HEK293T (cell line): ENCODE measurements at regions not wholly inside any gene's neighbourhood (a gene's known extent, or its start where the extent isn't known, plus 50 kb on each side); places are given as distances from the start of the nearest gene placed in this dataset.

ENCODE experiments used
- ARNT ChIP-seq: fragments of 450-650 bp; IDR thresholded peaks from 2 replicates; pipeline ENCODE4 v1.6.1; 2017; ENCODE audit warnings: mild to moderate bottlenecking
- BHLHE40 ChIP-seq: fragments of 450-650 bp; IDR thresholded peaks from 2 replicates; pipeline ENCODE4 v1.6.1; 2016; ENCODE audit warnings: mild to moderate bottlenecking, moderate library complexity, borderline replicate concordance
- HDGF ChIP-seq: fragments of 450-650 bp; IDR thresholded peaks from 2 replicates; pipeline ENCODE4 v1.6.1; 2017; ENCODE audit warnings: antibody characterized with exemption, borderline replicate concordance
- SP1 ChIP-seq: fragments of 450-650 bp; IDR thresholded peaks from 2 replicates; pipeline ENCODE4 v1.6.1; 2017
- SUZ12 ChIP-seq: fragments of 450-650 bp; IDR thresholded peaks from 2 replicates; pipeline ENCODE4 v1.6.1; 2016; ENCODE audit warnings: mild to moderate bottlenecking
- TARDBP ChIP-seq: fragments of 450-650 bp; IDR thresholded peaks from 2 replicates; pipeline ENCODE4 v1.6.1; 2016
- ZNF384 ChIP-seq: fragments of 450-650 bp; IDR thresholded peaks from 2 replicates; pipeline ENCODE4 v1.6.1; 2016

DNA sequence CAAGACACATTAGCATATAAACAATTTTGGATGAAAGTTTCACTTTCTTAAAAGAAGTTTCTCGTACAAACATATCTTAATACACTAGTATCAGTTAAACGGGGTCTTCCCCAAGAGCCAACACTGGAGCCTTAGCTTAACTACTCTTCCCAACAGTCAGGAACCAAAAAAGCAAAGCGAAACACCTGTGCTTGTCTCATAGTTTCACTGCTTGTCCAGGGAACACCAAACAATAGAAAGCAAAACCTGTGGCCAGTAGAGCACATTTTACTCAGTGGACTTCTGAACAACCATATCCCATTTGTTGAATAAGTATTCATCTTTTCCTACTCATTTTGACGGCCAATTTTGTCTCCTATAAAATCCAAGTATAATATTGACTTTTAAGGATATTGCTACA is 391.4 kb downstream of the ELAVL2 start:
- no peak for TF ChIP-seq SUZ12
- TF ChIP-seq BHLHE40, result no peak
- TF ChIP-seq HDGF, result no peak
- TF ChIP-seq ZNF384, result no peak
- TF ChIP-seq ARNT, result no peak
- no peak for TF ChIP-seq SP1
- TF ChIP-seq TARDBP, result no peak
